DND-41 (cell line): ENCODE measurements at regions not wholly inside any gene's neighbourhood (a gene's known extent, or its start where the extent isn't known, plus 50 kb on each side); places are given as distances from the start of the nearest gene placed in this dataset.

Experiments used
- EZH2 ChIP-seq: IDR thresholded peaks from 3 replicates; pipeline ENCODE4 v1.6.1; 2012; ENCODE audit warnings: borderline replicate concordance, low read depth, mild to moderate bottlenecking, moderate library complexity, low read length, inconsistent platforms; ENCODE audit not compliant: severe bottlenecking
- TF ChIP-seq, protein P1 (sequence below): IDR thresholded peaks from 2 replicates; pipeline ENCODE4 v1.5.1; 2012; ENCODE audit warnings: borderline replicate concordance, low read length, moderate library complexity, mild to moderate bottlenecking; ENCODE audit not compliant: poor library complexity, severe bottlenecking; ENCODE audit errors: extremely low read depth

DNA sequence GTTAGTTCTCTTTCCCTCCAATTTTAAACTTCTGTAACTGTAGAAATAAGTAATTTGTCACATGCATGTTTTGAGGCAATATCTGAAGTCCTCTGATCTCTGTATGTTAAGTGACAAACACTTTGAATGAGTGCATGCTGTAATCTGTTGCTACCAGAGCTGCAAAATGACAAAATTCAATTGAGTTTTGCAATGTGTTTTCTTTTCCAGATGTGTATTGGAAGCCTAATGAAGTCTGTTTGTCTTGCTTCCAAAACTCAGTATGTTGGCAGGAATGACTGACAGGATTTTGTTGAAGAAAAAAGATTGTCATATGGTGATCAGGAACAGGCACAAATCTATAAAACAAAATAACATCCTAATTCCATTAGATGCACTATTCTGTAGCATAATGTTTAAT lies 561.6 kb upstream of the CDH8 start:
- TF ChIP-seq, protein P1, sequence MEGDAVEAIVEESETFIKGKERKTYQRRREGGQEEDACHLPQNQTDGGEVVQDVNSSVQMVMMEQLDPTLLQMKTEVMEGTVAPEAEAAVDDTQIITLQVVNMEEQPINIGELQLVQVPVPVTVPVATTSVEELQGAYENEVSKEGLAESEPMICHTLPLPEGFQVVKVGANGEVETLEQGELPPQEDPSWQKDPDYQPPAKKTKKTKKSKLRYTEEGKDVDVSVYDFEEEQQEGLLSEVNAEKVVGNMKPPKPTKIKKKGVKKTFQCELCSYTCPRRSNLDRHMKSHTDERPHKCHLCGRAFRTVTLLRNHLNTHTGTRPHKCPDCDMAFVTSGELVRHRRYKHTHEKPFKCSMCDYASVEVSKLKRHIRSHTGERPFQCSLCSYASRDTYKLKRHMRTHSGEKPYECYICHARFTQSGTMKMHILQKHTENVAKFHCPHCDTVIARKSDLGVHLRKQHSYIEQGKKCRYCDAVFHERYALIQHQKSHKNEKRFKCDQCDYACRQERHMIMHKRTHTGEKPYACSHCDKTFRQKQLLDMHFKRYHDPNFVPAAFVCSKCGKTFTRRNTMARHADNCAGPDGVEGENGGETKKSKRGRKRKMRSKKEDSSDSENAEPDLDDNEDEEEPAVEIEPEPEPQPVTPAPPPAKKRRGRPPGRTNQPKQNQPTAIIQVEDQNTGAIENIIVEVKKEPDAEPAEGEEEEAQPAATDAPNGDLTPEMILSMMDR = no peak
- no peak for TF ChIP-seq EZH2
